ENCODE measurements at regions not wholly inside any gene's neighbourhood (a gene's known extent, or its start where the extent isn't known, plus 50 kb on each side); places are given as distances from the start of the nearest gene placed in this dataset.

- Histone ChIP-seq H3K4me3 (ENCODE audit: low read length) (no peak overlapping the region), H3K4me1 (ENCODE audit: control insufficient read depth in 2 of 2, insufficient read depth in 2 of 2, low read length in 2 of 2) (no peaks in the 10 kb centered on the region), H3K27me3 (ENCODE audit: control insufficient read depth in 2 of 2, insufficient read depth in 2 of 2, low read length in 2 of 2) (no peaks in the 10 kb centered on the region), H3K27ac (ENCODE audit: low read depth, low read length) (no peak overlapping the region), H3K9me3 (ENCODE audit: control insufficient read depth in 2 of 3, low read length in 3 of 3) (no peaks in the 10 kb centered on the region), H3K36me3 (ENCODE audit: control insufficient read depth in 2 of 3, insufficient read depth in 3 of 3, low read length in 3 of 3) (no peaks in the 10 kb centered on the region)
- H3K27me3 Mint-ChIP-seq = peaks cover 0 to 10% (median 5%) of the 10 kb centered on the region in 5 donors
- CTCF ChIA-PET = no interaction called here
- H3K27ac Mint-ChIP-seq = no peak overlapping the region
- no peaks in the 10 kb centered on the region for H3K4me1 Mint-ChIP-seq
- intact Hi-C loops (cut with micrococcal nuclease) = no loop called here
- DNase-seq = no peak
- H3K4me3 Mint-ChIP-seq = no peak overlapping the region
- H3K9me3 Mint-ChIP-seq = peaks cover 0 to 8% (median 0%) of the 10 kb centered on the region in 11 donors
- POLR2A ChIA-PET = no interaction called here
- ATAC-seq = no peak
- H3K36me3 Mint-ChIP-seq = no peaks in the 10 kb centered on the region
Measured at GRCh38 chr15:97703400-97703799, 257.1 kb upstream of the ARRDC4 start.

GRCh38 chr15:97706059-97706458, 254.4 kb upstream of the ARRDC4 start:
- H3K4me3 Mint-ChIP-seq = no peak overlapping the region
- intact Hi-C loops (cut with micrococcal nuclease) = no loop called here
- H3K27me3 ChIP-seq (ENCODE audit: control insufficient read depth in 2 of 2, insufficient read depth in 2 of 2, low read length in 2 of 2) = no peaks in the 10 kb centered on the region
- no peak overlapping the region for H3K27ac ChIP-seq (ENCODE audit: low read depth, low read length)
- H3K4me3 ChIP-seq (ENCODE audit: low read length) = no peak overlapping the region
- H3K36me3 ChIP-seq (ENCODE audit: control insufficient read depth in 2 of 3, insufficient read depth in 3 of 3, low read length in 3 of 3) = no peaks in the 10 kb centered on the region
- DNase-seq = no peak
- no peak for ATAC-seq
- H3K9me3 Mint-ChIP-seq = peaks cover 0 to 8% (median 0%) of the 10 kb centered on the region in 11 donors
- ChIA-PET CTCF (no interaction called here), POLR2A (no interaction called here)
- H3K4me1 Mint-ChIP-seq = no peaks in the 10 kb centered on the region
- peaks cover 0 to 14% (median 3%) of the 10 kb centered on the region in 5 donors for H3K27me3 Mint-ChIP-seq
- no peaks in the 10 kb centered on the region for H3K4me1 ChIP-seq (ENCODE audit: control insufficient read depth in 2 of 2, insufficient read depth in 2 of 2, low read length in 2 of 2)
- H3K36me3 Mint-ChIP-seq = no peaks in the 10 kb centered on the region
- H3K27ac Mint-ChIP-seq = peak overlapping the region in 1 of 9 donors; percentile 21
- no peaks in the 10 kb centered on the region for H3K9me3 ChIP-seq (ENCODE audit: control insufficient read depth in 2 of 3, low read length in 3 of 3)

GRCh38 chr15:97708252-97708651, 252.3 kb upstream of the ARRDC4 start:
- Mint-ChIP-seq H3K27ac (no peak overlapping the region), H3K4me1 (no peaks in the 10 kb centered on the region), H3K4me3 (no peak overlapping the region), H3K36me3 (no peaks in the 10 kb centered on the region), H3K9me3 (peaks cover 0 to 8% (median 0%) of the 10 kb centered on the region in 11 donors), H3K27me3 (peaks cover 0 to 14% (median 3%) of the 10 kb centered on the region in 5 donors)
- no peak overlapping the region for H3K27ac ChIP-seq (ENCODE audit: low read depth, low read length)
- POLR2A ChIA-PET = no interaction called here
- H3K9me3 ChIP-seq (ENCODE audit: control insufficient read depth in 2 of 3, low read length in 3 of 3) = no peaks in the 10 kb centered on the region
- DNase-seq (no peak), ATAC-seq (no peak)
- no peaks in the 10 kb centered on the region for H3K4me1 ChIP-seq (ENCODE audit: control insufficient read depth in 2 of 2, insufficient read depth in 2 of 2, low read length in 2 of 2)
- H3K4me3 ChIP-seq (ENCODE audit: low read length) = no peak overlapping the region
- CTCF ChIA-PET = no interaction called here
- no peaks in the 10 kb centered on the region for H3K27me3 ChIP-seq (ENCODE audit: control insufficient read depth in 2 of 2, insufficient read depth in 2 of 2, low read length in 2 of 2)
- H3K36me3 ChIP-seq (ENCODE audit: control insufficient read depth in 2 of 3, insufficient read depth in 3 of 3, low read length in 3 of 3) = no peaks in the 10 kb centered on the region
- intact Hi-C loops (cut with micrococcal nuclease) = no loop called here

GRCh38 chr15:97712530-97712929, 248.0 kb upstream of the ARRDC4 start:
- H3K9me3 Mint-ChIP-seq = peaks cover 0 to 4% (median 0%) of the 10 kb centered on the region in 11 donors
- H3K4me3 Mint-ChIP-seq = no peak overlapping the region
- intact Hi-C loops (cut with micrococcal nuclease) = no loop called here
- H3K36me3 Mint-ChIP-seq = no peaks in the 10 kb centered on the region
- no peak for DNase-seq
- ATAC-seq = no peak
- no peaks in the 10 kb centered on the region for H3K36me3 ChIP-seq (ENCODE audit: control insufficient read depth in 2 of 3, insufficient read depth in 3 of 3, low read length in 3 of 3)
- H3K27me3 Mint-ChIP-seq = peaks cover 0 to 13% (median 0%) of the 10 kb centered on the region in 5 donors
- H3K4me1 Mint-ChIP-seq = no peaks in the 10 kb centered on the region
- H3K4me1 ChIP-seq (ENCODE audit: control insufficient read depth in 2 of 2, insufficient read depth in 2 of 2, low read length in 2 of 2) = no peaks in the 10 kb centered on the region
- ChIA-PET POLR2A (no interaction called here), CTCF (no interaction called here)
- H3K27ac ChIP-seq (ENCODE audit: low read depth, low read length) = no peak overlapping the region
- H3K27me3 ChIP-seq (ENCODE audit: control insufficient read depth in 2 of 2, insufficient read depth in 2 of 2, low read length in 2 of 2) = no peaks in the 10 kb centered on the region
- no peaks in the 10 kb centered on the region for H3K9me3 ChIP-seq (ENCODE audit: control insufficient read depth in 2 of 3, low read length in 3 of 3)
- no peak overlapping the region for H3K27ac Mint-ChIP-seq
- H3K4me3 ChIP-seq (ENCODE audit: low read length) = no peak overlapping the region

DNA sequence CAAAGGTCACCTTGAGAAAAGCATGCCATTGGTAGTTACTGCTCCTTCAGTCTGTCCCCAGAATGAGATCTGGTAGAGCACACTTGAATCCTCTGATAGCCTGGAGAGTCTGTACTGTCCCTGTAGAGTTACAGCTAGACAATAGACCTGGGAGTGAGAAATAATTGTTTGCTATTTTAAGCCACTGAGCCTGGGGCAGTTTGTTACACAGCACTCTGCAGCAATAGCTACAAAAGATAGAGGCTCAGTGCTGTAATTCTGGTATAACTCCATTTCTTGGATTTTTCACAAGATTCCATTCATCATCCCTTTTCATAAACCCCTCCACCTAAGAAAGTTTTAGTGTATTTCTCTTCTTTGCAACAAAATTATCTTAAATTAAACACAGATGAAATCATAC, 242.7 kb upstream of the ARRDC4 start:
- ChIA-PET CTCF (no interaction called here), POLR2A (no interaction called here)
- Mint-ChIP-seq H3K36me3 (peaks cover 0 to 3% (median 0%) of the 10 kb centered on the region in 5 donors), H3K9me3 (peaks cover 0 to 18% (median 8%) of the 10 kb centered on the region in 11 donors), H3K27ac (no peak overlapping the region), H3K4me1 (no peaks in the 10 kb centered on the region), H3K27me3 (peaks cover 0 to 14% (median 0%) of the 10 kb centered on the region in 5 donors), H3K4me3 (no peak overlapping the region)
- H3K27me3 ChIP-seq (ENCODE audit: control insufficient read depth in 2 of 2, insufficient read depth in 2 of 2, low read length in 2 of 2) = no peaks in the 10 kb centered on the region
- intact Hi-C loops (cut with micrococcal nuclease) = no loop called here
- ATAC-seq = no peak
- no peak for DNase-seq
- no peaks in the 10 kb centered on the region for H3K4me1 ChIP-seq (ENCODE audit: control insufficient read depth in 2 of 2, insufficient read depth in 2 of 2, low read length in 2 of 2)
- no peak overlapping the region for H3K4me3 ChIP-seq (ENCODE audit: low read length)
- no peaks in the 10 kb centered on the region for H3K36me3 ChIP-seq (ENCODE audit: control insufficient read depth in 2 of 3, insufficient read depth in 3 of 3, low read length in 3 of 3)
- no peak overlapping the region for H3K27ac ChIP-seq (ENCODE audit: low read depth, low read length)
- no peaks in the 10 kb centered on the region for H3K9me3 ChIP-seq (ENCODE audit: control insufficient read depth in 2 of 3, low read length in 3 of 3)

- Mint-ChIP-seq H3K27me3 (peaks cover 0 to 14% (median 0%) of the 10 kb centered on the region in 5 donors), H3K4me3 (no peak overlapping the region), H3K27ac (no peak overlapping the region), H3K4me1 (no peaks in the 10 kb centered on the region), H3K36me3 (peaks cover 0 to 3% (median 0%) of the 10 kb centered on the region in 5 donors), H3K9me3 (peaks cover 0 to 21% (median 8%) of the 10 kb centered on the region in 11 donors)
- no peaks in the 10 kb centered on the region for H3K9me3 ChIP-seq (ENCODE audit: control insufficient read depth in 2 of 3, low read length in 3 of 3)
- H3K4me3 ChIP-seq (ENCODE audit: low read length) = no peak overlapping the region
- H3K27me3 ChIP-seq (ENCODE audit: control insufficient read depth in 2 of 2, insufficient read depth in 2 of 2, low read length in 2 of 2) = no peaks in the 10 kb centered on the region
- no peak for ATAC-seq
- CTCF ChIA-PET = no interaction called here
- no peak for DNase-seq
- no peaks in the 10 kb centered on the region for H3K36me3 ChIP-seq (ENCODE audit: control insufficient read depth in 2 of 3, insufficient read depth in 3 of 3, low read length in 3 of 3)
- no peaks in the 10 kb centered on the region for H3K4me1 ChIP-seq (ENCODE audit: control insufficient read depth in 2 of 2, insufficient read depth in 2 of 2, low read length in 2 of 2)
- POLR2A ChIA-PET = no interaction called here
- H3K27ac ChIP-seq (ENCODE audit: low read depth, low read length) = no peak overlapping the region
- intact Hi-C loops (cut with micrococcal nuclease) = no loop called here
Measured at GRCh38 chr15:97718509-97718908, 242.0 kb upstream of the ARRDC4 start.

GRCh38 chr15:97728791-97729190, 231.7 kb upstream of the ARRDC4 start:
- ChIA-PET POLR2A (no interaction called here), CTCF (no interaction called here)

More at GRCh38 chr15:97728791-97729190, 231.7 kb upstream of the ARRDC4 start:
- ATAC-seq (no peak), DNase-seq (no peak)
- H3K4me3 ChIP-seq (ENCODE audit: low read length) = no peak overlapping the region
- Mint-ChIP-seq H3K36me3 (no peaks in the 10 kb centered on the region), H3K27me3 (peaks cover 0 to 14% (median 7%) of the 10 kb centered on the region in 5 donors), H3K27ac (no peak overlapping the region), H3K4me3 (no peak overlapping the region), H3K9me3 (peaks cover 0 to 3% (median 0%) of the 10 kb centered on the region in 11 donors), H3K4me1 (no peaks in the 10 kb centered on the region)
- no peaks in the 10 kb centered on the region for H3K4me1 ChIP-seq (ENCODE audit: control insufficient read depth in 2 of 2, insufficient read depth in 2 of 2, low read length in 2 of 2)
- H3K27ac ChIP-seq (ENCODE audit: low read depth, low read length) = no peak overlapping the region
- intact Hi-C loops (cut with micrococcal nuclease) = no loop called here
- H3K36me3 ChIP-seq (ENCODE audit: control insufficient read depth in 2 of 3, insufficient read depth in 3 of 3, low read length in 3 of 3) = no peaks in the 10 kb centered on the region
- H3K9me3 ChIP-seq (ENCODE audit: control insufficient read depth in 2 of 3, low read length in 3 of 3) = no peaks in the 10 kb centered on the region
- no peaks in the 10 kb centered on the region for H3K27me3 ChIP-seq (ENCODE audit: control insufficient read depth in 2 of 2, insufficient read depth in 2 of 2, low read length in 2 of 2)
